22Rv1 (cell line): ENCODE measurements at regions not wholly inside any gene's neighbourhood (a gene's known extent, or its start where the extent isn't known, plus 50 kb on each side); places are given as distances from the start of the nearest gene placed in this dataset.

Source experiments
- ZFX ChIP-seq: fragments of 450-650 bp; IDR thresholded peaks from 2 replicates; pipeline ENCODE4 v1.6.1; 2017; ENCODE audit warnings: antibody characterized with exemption, borderline replicate concordance
- TF ChIP-seq, protein P1 (sequence below): fragments of 450-650 bp; IDR thresholded peaks from 2 replicates; pipeline ENCODE4 v1.5.1; 2017; ENCODE audit warnings: mild to moderate bottlenecking

DNA sequence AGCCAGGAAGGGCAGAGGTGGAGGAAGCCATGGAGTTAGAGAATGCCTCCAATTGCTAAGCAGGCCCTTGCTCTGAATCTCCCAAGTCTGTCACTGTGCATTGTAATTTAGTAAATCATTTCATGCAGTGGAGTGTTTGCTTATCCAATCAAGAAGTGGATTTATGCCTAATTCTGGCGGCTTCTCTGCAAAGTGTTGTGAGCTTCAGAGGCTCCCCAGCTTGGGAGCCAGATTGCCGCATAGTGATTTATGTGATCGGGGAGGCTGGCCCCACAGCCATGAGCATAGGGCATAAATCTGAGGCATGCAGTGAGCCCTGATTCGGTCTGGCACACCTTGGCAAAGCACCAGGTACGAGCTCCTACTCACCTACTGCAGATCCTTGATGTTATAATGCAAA, 520.8 kb downstream of the HS3ST4 start:
- TF ChIP-seq, protein P1, sequence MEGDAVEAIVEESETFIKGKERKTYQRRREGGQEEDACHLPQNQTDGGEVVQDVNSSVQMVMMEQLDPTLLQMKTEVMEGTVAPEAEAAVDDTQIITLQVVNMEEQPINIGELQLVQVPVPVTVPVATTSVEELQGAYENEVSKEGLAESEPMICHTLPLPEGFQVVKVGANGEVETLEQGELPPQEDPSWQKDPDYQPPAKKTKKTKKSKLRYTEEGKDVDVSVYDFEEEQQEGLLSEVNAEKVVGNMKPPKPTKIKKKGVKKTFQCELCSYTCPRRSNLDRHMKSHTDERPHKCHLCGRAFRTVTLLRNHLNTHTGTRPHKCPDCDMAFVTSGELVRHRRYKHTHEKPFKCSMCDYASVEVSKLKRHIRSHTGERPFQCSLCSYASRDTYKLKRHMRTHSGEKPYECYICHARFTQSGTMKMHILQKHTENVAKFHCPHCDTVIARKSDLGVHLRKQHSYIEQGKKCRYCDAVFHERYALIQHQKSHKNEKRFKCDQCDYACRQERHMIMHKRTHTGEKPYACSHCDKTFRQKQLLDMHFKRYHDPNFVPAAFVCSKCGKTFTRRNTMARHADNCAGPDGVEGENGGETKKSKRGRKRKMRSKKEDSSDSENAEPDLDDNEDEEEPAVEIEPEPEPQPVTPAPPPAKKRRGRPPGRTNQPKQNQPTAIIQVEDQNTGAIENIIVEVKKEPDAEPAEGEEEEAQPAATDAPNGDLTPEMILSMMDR = no peak
- no peak for TF ChIP-seq ZFX
